ENCODE measurements at regions not wholly inside any gene's neighbourhood (a gene's known extent, or its start where the extent isn't known, plus 50 kb on each side); places are given as distances from the start of the nearest gene placed in this dataset.

DNA sequence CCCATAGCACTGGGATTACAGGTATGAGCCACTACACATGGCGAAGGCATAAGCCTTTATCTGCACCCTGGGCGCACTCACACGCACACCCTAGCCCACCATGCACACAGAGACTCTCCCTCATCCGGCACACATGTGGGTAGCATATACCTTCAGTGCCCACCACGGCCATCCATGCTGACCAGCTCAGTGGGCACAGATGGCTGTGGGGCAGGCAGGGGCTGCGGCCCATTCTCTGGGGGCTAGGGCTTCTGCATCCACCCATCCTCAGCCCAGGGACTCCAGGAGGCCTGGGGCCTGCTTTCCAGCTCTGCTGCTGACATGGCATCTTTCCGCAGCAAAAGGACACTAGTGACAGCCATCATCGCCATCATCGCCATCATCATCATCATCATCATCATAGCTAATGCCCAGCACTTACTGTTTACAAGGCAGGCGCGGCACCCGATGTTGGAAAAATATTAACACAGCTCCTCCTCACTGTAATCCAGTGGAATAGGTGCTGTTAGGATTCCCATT is 111.2 kb downstream of the NCOR2 start:
- no peak for DNase-seq (ENCODE audit: low spot score)
- ATAC-seq (ENCODE audit: low FRiP score), result no peak
- TF ChIP-seq, protein P1, sequence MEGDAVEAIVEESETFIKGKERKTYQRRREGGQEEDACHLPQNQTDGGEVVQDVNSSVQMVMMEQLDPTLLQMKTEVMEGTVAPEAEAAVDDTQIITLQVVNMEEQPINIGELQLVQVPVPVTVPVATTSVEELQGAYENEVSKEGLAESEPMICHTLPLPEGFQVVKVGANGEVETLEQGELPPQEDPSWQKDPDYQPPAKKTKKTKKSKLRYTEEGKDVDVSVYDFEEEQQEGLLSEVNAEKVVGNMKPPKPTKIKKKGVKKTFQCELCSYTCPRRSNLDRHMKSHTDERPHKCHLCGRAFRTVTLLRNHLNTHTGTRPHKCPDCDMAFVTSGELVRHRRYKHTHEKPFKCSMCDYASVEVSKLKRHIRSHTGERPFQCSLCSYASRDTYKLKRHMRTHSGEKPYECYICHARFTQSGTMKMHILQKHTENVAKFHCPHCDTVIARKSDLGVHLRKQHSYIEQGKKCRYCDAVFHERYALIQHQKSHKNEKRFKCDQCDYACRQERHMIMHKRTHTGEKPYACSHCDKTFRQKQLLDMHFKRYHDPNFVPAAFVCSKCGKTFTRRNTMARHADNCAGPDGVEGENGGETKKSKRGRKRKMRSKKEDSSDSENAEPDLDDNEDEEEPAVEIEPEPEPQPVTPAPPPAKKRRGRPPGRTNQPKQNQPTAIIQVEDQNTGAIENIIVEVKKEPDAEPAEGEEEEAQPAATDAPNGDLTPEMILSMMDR (IDR thresholded peaks at IDR 0.05), result no peak

DNA sequence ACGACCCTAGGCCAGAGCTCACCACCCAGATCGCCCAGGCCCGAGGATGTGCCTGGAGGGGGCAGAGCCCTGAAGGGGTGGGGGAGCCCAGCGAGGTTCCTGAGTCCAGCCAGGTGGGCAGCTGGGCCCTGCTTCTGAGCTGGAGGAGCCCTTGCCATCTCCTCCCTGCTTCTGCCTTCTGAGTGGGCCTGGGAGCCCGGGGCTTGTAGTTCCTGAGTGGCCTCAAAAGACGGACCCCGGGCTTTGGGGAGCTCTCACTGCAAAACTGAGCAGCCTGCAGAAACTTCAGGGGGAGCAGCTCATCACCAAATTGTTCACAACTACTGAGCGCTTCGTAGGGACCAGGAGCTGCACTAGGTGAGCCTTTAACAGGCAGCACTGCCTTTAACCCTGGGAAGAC is 112.1 kb downstream of the NCOR2 start:
- ATAC-seq (ENCODE audit: low FRiP score), result no peak
- TF ChIP-seq, protein P1 (IDR thresholded peaks at IDR 0.05), result no peak
- no peak for DNase-seq (ENCODE audit: low spot score)

DNA sequence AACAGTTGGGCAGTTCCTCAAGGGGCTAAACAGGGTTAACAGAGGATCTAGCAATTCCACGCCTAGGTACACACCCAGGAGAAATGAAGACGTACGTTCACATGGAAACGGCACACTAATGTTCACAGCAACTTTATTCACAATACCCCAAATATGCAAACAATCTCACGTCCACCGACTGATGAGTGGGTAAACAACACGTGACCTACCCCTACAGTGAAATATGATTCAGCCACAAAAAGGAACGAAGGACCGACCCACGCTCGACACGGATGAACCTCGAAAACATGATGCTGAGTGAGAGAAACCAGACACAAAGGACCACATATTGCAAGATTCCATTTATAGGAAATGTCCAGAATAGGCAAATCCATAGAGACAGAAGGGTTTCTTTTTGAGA is 112.7 kb downstream of the NCOR2 start:
- DNase-seq (ENCODE audit: low spot score) (no peak), ATAC-seq (ENCODE audit: low FRiP score) (no peak)
- TF ChIP-seq, protein P1 (IDR thresholded peaks at IDR 0.05), result no peak

DNA sequence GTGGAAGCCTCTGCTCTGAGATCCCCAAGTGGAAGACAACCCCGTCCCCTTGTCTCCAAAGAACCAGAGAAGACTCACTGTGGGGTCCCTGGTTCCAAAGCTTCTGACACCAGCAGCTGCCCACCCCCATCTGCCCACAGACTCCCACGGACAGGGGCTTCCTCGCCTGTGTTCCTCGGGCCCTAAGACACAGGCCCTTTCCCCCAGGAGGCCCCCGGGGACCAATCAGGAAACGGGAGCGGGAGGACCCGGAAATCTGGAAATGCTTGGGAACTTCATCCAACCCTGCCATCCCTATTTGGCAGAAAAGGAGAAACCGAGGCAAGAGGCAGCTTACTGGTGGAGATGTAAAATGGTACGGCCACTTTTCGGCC is 113.1 kb downstream of the NCOR2 start:
- ATAC-seq (ENCODE audit: low FRiP score) (no peak), DNase-seq (ENCODE audit: low spot score) (no peak)
- TF ChIP-seq, protein P1 (IDR thresholded peaks at IDR 0.05), result no peak

DNA sequence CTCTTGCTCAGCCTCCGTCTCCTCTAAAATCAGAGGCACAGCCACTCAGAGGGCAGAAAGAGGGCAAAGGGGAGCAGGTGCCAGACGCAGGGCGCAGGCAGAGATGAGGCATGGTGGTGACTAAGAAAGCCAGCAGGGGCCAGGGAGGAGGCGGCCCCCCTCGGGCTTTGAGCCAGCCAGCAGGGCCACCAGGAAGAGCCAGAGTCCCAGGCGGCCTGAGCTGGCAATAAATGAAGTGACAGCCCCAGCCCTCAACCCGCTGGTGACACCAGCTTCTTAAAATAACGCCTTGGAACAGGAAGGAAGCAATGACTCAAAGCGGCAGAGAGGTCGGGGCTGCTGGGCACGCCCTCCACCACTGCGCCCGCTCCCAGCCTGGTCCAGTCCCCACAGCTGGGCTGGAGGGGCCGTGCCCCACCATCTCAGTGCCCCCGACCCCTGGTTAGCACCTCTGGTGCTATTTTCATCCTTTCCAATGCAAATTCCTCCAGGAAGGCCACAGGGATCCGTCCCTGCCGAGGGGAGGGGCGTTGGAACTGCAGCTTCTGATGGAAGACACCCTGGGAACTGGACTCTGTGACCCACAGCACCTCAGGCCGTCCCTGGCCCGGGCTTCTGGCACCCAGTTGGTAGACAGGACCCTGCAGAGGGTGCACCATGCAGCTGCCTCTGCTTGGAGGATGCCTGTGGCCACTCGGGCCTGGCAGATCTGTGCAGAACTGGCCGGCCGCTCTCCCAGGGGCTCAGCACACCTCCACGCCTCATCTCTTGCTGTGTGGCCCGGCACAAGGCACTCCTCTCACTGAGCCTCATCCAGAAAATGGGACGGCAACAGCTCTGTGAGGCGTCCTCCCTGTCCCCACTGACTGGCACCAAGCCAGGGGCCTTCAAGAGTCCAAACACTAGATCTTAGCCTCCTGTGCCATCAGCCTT is 113.7 kb downstream of the NCOR2 start:
- DNase-seq (ENCODE audit: low spot score), result no peak
- no peak for ATAC-seq (ENCODE audit: low FRiP score)
- TF ChIP-seq, protein P1 (IDR thresholded peaks at IDR 0.05), result no peak

DNA sequence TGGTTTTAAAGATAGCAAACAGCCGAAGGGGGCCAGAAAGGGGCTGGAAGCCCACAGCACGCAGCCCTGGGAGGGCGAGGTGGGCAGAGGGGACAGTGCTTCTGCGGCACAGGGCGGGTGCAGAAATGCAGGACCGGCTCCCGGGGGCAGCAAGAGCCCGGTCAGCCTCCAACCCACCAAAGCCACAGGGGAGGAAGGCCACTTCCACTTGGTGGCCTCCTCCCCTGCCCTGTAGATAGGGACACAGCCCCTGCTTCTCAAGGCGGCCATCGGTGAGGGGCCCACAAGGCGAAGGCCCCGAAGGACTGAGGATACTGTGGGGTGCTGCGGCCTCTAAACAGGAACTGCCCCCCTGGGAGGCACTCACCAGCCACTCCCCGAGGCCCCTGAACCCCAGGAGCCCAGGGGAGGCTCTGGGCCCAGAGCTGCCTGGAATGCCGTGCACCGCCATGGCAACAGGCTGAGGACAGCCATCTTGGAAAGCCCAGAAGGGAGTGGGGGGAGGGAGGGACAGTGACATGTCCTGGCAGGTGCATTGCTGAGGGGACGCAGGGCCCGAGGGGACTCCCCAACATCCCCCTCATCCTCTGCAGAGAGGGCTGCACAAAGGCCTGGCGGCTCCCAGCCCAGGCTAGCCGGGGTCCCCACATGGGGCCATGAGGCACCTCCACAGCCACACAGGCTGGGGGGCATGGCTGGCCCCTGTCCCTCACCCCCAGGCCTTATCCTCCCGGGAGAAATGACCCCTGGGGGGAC is 114.7 kb downstream of the NCOR2 start:
- no peak for DNase-seq (ENCODE audit: low spot score)
- ATAC-seq (ENCODE audit: low FRiP score), result no peak
- TF ChIP-seq, protein P1 (IDR thresholded peaks at IDR 0.05), result no peak

Data from omental fat pad (tissue), 3 donors.